ENCODE measurements at regions not wholly inside any gene's neighbourhood (a gene's known extent, or its start where the extent isn't known, plus 50 kb on each side); places are given as distances from the start of the nearest gene placed in this dataset.

DNA sequence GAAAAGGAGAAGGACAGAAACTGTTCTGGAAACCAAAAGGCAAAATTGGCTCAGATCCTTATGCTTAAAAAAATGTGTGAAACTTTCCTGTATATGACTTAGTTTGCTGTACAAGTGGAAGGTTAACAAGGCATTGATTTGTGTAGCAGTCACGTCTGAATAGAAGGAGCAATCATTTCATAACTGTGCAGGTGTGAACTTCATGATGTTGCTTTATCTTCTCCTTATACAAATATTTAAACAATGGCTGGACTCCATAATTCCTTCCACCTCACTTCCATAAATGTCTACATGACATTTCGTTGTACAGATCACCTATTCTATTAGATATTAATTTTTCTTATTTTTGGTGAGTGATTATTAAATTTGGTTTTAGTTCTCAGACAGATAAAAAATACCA, 382.7 kb upstream of the NPAP1 start:
- TF ChIP-seq, protein P1, sequence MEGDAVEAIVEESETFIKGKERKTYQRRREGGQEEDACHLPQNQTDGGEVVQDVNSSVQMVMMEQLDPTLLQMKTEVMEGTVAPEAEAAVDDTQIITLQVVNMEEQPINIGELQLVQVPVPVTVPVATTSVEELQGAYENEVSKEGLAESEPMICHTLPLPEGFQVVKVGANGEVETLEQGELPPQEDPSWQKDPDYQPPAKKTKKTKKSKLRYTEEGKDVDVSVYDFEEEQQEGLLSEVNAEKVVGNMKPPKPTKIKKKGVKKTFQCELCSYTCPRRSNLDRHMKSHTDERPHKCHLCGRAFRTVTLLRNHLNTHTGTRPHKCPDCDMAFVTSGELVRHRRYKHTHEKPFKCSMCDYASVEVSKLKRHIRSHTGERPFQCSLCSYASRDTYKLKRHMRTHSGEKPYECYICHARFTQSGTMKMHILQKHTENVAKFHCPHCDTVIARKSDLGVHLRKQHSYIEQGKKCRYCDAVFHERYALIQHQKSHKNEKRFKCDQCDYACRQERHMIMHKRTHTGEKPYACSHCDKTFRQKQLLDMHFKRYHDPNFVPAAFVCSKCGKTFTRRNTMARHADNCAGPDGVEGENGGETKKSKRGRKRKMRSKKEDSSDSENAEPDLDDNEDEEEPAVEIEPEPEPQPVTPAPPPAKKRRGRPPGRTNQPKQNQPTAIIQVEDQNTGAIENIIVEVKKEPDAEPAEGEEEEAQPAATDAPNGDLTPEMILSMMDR (conservative IDR thresholded peaks at IDR 0.05 in 1 of 2, IDR thresholded peaks at IDR 0.05 in 1 of 2; ENCODE audit: low read depth in 1 of 2, low read length in 2 of 2) = no peak
- no peak for TF ChIP-seq EZH2 (IDR thresholded peaks at IDR 0.05; ENCODE audit: low read length, missing control alignments)

Data from fibroblast of lung (primary cell).